Panc1 (cell line): ENCODE measurements at regions not wholly inside any gene's neighbourhood (a gene's known extent, or its start where the extent isn't known, plus 50 kb on each side); places are given as distances from the start of the nearest gene placed in this dataset.

Source experiments
- SIN3A ChIP-seq: IDR thresholded peaks from 2 replicates; pipeline ENCODE4 v1.6.1; 2012; ENCODE audit warnings: low read depth, mild to moderate bottlenecking, low read length, moderate library complexity, borderline replicate concordance; ENCODE audit not compliant: insufficient read depth
- TF ChIP-seq, protein P1 (sequence below), 2 experiments: IDR thresholded peaks; 2 replicates each; pipeline ENCODE4 v1.6.1; 2011 to 2012; ENCODE audit warnings: low read depth in 2 of 2, control low read depth in 1 of 2, low read length in 1 of 2, mild to moderate bottlenecking in 1 of 2, moderate library complexity in 1 of 2; ENCODE audit not compliant: insufficient read depth in 1 of 2
- TF ChIP-seq, protein P2 (sequence below): fragments of 450-650 bp; IDR thresholded peaks from 2 replicates; pipeline ENCODE4 v1.5.1; 2017; ENCODE audit warnings: mild to moderate bottlenecking

DNA sequence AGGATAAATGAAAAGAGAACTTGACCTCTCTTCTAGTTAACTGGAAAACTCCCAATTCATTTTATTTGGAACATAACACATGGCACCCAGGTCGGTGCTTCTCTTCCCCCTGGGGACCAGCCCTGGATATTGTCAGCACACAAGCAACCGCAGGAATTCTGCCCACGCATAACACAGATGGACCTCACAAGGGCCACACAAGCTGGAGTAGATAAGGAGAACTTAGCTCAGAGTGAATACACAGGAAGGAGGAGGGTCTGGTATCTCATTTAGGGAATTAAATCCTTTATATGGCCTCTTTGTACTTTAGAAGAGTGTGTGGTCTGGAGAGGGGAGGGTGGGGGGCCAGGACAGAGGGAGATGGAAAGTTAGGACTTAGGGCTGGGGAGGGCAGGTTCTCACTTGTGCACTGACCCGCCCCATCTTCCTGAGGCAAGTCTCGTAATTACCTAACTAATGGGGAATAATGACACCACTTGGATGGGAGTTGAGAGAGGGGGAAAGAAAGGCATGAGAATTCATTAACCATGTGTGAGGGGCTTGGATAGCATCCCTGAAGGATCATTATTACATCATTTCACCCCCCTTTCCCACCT lies 341.2 kb upstream of the WWC1 start:
- TF ChIP-seq, protein P1, sequence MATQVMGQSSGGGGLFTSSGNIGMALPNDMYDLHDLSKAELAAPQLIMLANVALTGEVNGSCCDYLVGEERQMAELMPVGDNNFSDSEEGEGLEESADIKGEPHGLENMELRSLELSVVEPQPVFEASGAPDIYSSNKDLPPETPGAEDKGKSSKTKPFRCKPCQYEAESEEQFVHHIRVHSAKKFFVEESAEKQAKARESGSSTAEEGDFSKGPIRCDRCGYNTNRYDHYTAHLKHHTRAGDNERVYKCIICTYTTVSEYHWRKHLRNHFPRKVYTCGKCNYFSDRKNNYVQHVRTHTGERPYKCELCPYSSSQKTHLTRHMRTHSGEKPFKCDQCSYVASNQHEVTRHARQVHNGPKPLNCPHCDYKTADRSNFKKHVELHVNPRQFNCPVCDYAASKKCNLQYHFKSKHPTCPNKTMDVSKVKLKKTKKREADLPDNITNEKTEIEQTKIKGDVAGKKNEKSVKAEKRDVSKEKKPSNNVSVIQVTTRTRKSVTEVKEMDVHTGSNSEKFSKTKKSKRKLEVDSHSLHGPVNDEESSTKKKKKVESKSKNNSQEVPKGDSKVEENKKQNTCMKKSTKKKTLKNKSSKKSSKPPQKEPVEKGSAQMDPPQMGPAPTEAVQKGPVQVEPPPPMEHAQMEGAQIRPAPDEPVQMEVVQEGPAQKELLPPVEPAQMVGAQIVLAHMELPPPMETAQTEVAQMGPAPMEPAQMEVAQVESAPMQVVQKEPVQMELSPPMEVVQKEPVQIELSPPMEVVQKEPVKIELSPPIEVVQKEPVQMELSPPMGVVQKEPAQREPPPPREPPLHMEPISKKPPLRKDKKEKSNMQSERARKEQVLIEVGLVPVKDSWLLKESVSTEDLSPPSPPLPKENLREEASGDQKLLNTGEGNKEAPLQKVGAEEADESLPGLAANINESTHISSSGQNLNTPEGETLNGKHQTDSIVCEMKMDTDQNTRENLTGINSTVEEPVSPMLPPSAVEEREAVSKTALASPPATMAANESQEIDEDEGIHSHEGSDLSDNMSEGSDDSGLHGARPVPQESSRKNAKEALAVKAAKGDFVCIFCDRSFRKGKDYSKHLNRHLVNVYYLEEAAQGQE (IDR thresholded peaks at IDR 0.05; ENCODE audit: insufficient read depth in 1 of 2, low read depth in 2 of 2, low read length in 1 of 2): no peak
- TF ChIP-seq, protein P2, sequence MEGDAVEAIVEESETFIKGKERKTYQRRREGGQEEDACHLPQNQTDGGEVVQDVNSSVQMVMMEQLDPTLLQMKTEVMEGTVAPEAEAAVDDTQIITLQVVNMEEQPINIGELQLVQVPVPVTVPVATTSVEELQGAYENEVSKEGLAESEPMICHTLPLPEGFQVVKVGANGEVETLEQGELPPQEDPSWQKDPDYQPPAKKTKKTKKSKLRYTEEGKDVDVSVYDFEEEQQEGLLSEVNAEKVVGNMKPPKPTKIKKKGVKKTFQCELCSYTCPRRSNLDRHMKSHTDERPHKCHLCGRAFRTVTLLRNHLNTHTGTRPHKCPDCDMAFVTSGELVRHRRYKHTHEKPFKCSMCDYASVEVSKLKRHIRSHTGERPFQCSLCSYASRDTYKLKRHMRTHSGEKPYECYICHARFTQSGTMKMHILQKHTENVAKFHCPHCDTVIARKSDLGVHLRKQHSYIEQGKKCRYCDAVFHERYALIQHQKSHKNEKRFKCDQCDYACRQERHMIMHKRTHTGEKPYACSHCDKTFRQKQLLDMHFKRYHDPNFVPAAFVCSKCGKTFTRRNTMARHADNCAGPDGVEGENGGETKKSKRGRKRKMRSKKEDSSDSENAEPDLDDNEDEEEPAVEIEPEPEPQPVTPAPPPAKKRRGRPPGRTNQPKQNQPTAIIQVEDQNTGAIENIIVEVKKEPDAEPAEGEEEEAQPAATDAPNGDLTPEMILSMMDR: no peak
- TF ChIP-seq SIN3A: no peak
